Cardiac fibroblast (primary cell): ENCODE measurements at regions not wholly inside any gene's neighbourhood (a gene's known extent, or its start where the extent isn't known, plus 50 kb on each side); places are given as distances from the start of the nearest gene placed in this dataset.

Experiments
- DNase-seq, 2 donors: peaks; one replicate each; pipeline versions ENCODE4 v3.0.0 to v3.0.0-alpha.2; 2010; ENCODE audit warnings: low read depth in 2 of 2
- H3K4me3 ChIP-seq, 2 donors: replicated peaks in 1 of 2; 1 replicate in 1 of 2; 2 replicates in 1 of 2; pipeline ENCODE4 v1.5.1; 2011; ENCODE audit warnings: low read depth in 2 of 2, low read length in 2 of 2, mild to moderate bottlenecking in 2 of 2, moderate library complexity in 1 of 2
- TF ChIP-seq, protein P1 (sequence below): IDR thresholded peaks from one replicate; pipeline ENCODE4 v1.5.1; 2011; ENCODE audit warnings: low read depth, mild to moderate bottlenecking, low read length, inconsistent platforms

- DNase-seq, result no peak
- no peak overlapping the region for H3K4me3 ChIP-seq
- TF ChIP-seq, protein P1, sequence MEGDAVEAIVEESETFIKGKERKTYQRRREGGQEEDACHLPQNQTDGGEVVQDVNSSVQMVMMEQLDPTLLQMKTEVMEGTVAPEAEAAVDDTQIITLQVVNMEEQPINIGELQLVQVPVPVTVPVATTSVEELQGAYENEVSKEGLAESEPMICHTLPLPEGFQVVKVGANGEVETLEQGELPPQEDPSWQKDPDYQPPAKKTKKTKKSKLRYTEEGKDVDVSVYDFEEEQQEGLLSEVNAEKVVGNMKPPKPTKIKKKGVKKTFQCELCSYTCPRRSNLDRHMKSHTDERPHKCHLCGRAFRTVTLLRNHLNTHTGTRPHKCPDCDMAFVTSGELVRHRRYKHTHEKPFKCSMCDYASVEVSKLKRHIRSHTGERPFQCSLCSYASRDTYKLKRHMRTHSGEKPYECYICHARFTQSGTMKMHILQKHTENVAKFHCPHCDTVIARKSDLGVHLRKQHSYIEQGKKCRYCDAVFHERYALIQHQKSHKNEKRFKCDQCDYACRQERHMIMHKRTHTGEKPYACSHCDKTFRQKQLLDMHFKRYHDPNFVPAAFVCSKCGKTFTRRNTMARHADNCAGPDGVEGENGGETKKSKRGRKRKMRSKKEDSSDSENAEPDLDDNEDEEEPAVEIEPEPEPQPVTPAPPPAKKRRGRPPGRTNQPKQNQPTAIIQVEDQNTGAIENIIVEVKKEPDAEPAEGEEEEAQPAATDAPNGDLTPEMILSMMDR, result no peak
These were observed 803.8 kb downstream of the ADGRL2 start for GRCh38 chr1:82604524-82604923.

- H3K4me3 ChIP-seq, result no peak overlapping the region
- no peak for DNase-seq
- TF ChIP-seq, protein P1, result no peak
These were observed 799.6 kb downstream of the ADGRL2 start for GRCh38 chr1:82600314-82600713.

GRCh38 chr1:82598812-82599211, 798.1 kb downstream of the ADGRL2 start:
- no peak for DNase-seq
- no peak overlapping the region for H3K4me3 ChIP-seq
- TF ChIP-seq, protein P1, result no peak

GRCh38 chr1:82598337-82598736, 797.6 kb downstream of the ADGRL2 start:
- H3K4me3 ChIP-seq, result no peak overlapping the region
- TF ChIP-seq, protein P1, result no peak
- DNase-seq, result no peak

DNA sequence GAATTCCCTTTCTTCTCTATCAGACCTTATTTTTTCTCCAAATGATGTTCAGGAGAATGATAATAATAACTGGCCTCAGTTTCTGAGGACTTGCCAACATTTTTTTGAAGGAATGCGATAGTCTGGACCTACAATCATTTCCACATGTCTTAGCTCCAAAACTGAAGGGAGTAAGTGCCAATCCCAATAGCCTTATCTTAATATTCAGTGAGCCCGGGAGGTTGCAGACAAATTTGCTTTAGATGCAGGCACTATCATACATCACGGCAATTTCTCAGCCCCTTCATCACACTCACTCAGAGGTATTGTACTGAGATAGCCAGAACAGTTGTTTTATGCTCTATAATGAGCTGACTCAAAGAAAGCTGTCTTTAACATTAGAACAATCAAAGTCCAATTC, 796.9 kb downstream of the ADGRL2 start:
- TF ChIP-seq, protein P1, result no peak
- no peak overlapping the region for H3K4me3 ChIP-seq
- peak; percentile 6 to 19 for DNase-seq

GRCh38 chr1:82597141-82597540, 796.4 kb downstream of the ADGRL2 start:
- TF ChIP-seq, protein P1, result no peak
- no peak overlapping the region for H3K4me3 ChIP-seq
- no peak for DNase-seq

GRCh38 chr1:82593561-82593960, 792.8 kb downstream of the ADGRL2 start:
- TF ChIP-seq, protein P1, result no peak
- no peak for DNase-seq
- no peak overlapping the region for H3K4me3 ChIP-seq
